GM12878 (cell line): ENCODE measurements at regions not wholly inside any gene's neighbourhood (a gene's known extent, or its start where the extent isn't known, plus 50 kb on each side); places are given as distances from the start of the nearest gene placed in this dataset.
"Not testable (repeated sequence)": the region's sequence is repeated elsewhere in the genome, so short reads cannot be mapped to it uniquely, and the experiment has no call there.

Experiments used
- ATAC-seq: fragments of 200-7000 bp; cut with Tn5 transposase; 3 replicates; pipeline ENCODE4 v1.9.1; 2020; ENCODE audit warnings: mild to moderate bottlenecking, moderate library complexity
- BruUV-seq: library from RNA; stranded (reverse); fragments of 400-500 nt; replicated peaks from 2 replicates; lab custom pipeline; 2021; lab: Mats Ljungman, UMichigan
- CTCF ChIA-PET: fragments of 300-600 bp; sonication (Branson Sonifier 250); formaldehyde crosslinking; extraction: SDS; loops from one replicate; lab custom pipeline; 2021; ENCODE audit warnings: inconsistent platforms; lab: Yijun Ruan, JAX
- POLR2A ChIA-PET: fragments of 350-600 bp; formaldehyde crosslinking; extraction: SDS; loops from one replicate; lab custom pipeline; 2021; ENCODE audit warnings: inconsistent platforms; lab: Charles Lee
- RAD21 ChIA-PET: fragments of 300-600 bp; sonication (Branson Sonifier 250); formaldehyde crosslinking; loops from one replicate; lab custom pipeline; 2023; ENCODE audit warnings: antibody characterized with exemption; ENCODE audit not compliant: unreplicated experiment; lab: Charles Lee
- SMC1A ChIA-PET: fragments of 300-600 bp; sonication (Branson Sonifier 250); formaldehyde crosslinking; loops from one replicate; lab custom pipeline; 2023; ENCODE audit not compliant: unreplicated experiment, uncharacterized antibody; lab: Charles Lee
- DNase-seq: peaks from one replicate; pipeline ENCODE4 v3.0.0-alpha.2; 2011; ENCODE audit warnings: low read depth, low spot score
- FAIRE-seq: peaks from 3 replicates; lab custom pipeline; 2011; peaks lifted over from hg19 to GRCh38; lab: Jason Lieb, UNC
- H2AFZ ChIP-seq: 2 replicates; pipeline ENCODE4 v1.6.0; 2011; ENCODE audit warnings: low read depth, low read length, control low read depth; ENCODE audit not compliant: control insufficient read depth
- H3K27ac ChIP-seq: 2 replicates; pipeline ENCODE4 v1.5.1; 2011; ENCODE audit warnings: control low read depth; ENCODE audit not compliant: control insufficient read depth, insufficient read depth
- H3K27me3 ChIP-seq, 2 experiments: replicated peaks in 1 of 2; 2 replicates each; pipeline versions ENCODE4 v1.6.0 to v1.6.1; 2011; ENCODE audit warnings: low read length in 1 of 2; ENCODE audit not compliant: control insufficient read depth in 2 of 2, insufficient read depth in 2 of 2
- H3K36me3 ChIP-seq, 2 experiments: 2 replicates each; pipeline ENCODE4 v1.5.1; 2011; ENCODE audit warnings: low read length in 1 of 2; ENCODE audit not compliant: control insufficient read depth in 2 of 2, insufficient read depth in 2 of 2
- H3K4me1 ChIP-seq: 2 replicates; pipeline ENCODE4 v1.6.1; 2011; ENCODE audit warnings: mild to moderate bottlenecking, low read length, moderate library complexity, mixed read lengths; ENCODE audit not compliant: control insufficient read depth, insufficient read depth
- H3K4me2 ChIP-seq: 2 replicates; pipeline ENCODE4 v1.6.0; 2011; ENCODE audit warnings: control low read depth; ENCODE audit not compliant: control insufficient read depth, insufficient read depth
- H3K4me3 ChIP-seq: fragments of 200-600 bp; sonication (generic); 2 replicates; pipeline ENCODE4 v1.5.1; 2016
- H3K79me2 ChIP-seq: 2 replicates; pipeline ENCODE4 v1.6.0; 2011; ENCODE audit warnings: low read length; ENCODE audit not compliant: control insufficient read depth, insufficient read depth
- H3K9ac ChIP-seq: 2 replicates; pipeline ENCODE4 v1.8.0; 2011; ENCODE audit warnings: low read length, control low read depth, mixed read lengths; ENCODE audit not compliant: control insufficient read depth, insufficient read depth
- H3K9me3 ChIP-seq: replicated peaks from 3 replicates; pipeline ENCODE4 v1.5.1; 2011; ENCODE audit warnings: mild to moderate bottlenecking, low read length; ENCODE audit not compliant: control insufficient read depth, insufficient read depth
- H4K20me1 ChIP-seq: 2 replicates; pipeline ENCODE4 v1.6.0; 2011; ENCODE audit not compliant: control insufficient read depth, insufficient read depth
- CBFB ChIP-seq: IDR thresholded peaks from 2 replicates; pipeline ENCODE4 v1.6.1; 2016; ENCODE audit warnings: antibody characterized with exemption, low read depth
- TCF7 ChIP-seq: IDR thresholded peaks from 2 replicates; pipeline ENCODE4 v1.6.1; 2014; ENCODE audit warnings: antibody characterized with exemption, borderline replicate concordance
- YY1 ChIP-seq: IDR thresholded peaks from 2 replicates; pipeline ENCODE4 v1.6.1; 2011; ENCODE audit warnings: low read depth, mild to moderate bottlenecking, low read length
- ZBED1 ChIP-seq: IDR thresholded peaks from 2 replicates; pipeline ENCODE4 v1.6.1; 2016; ENCODE audit warnings: borderline replicate concordance
- WGBS: methylation state at CpG from one replicate; pipeline ENCODE4 v1.1.6; 2016; ENCODE audit warnings: low lambda C conversion rate; ENCODE audit not compliant: insufficient replicate concordance, insufficient coverage; ENCODE audit errors: missing lambda C conversion rate; 5-methylcytosine and 5-hydroxymethylcytosine counted together
- in situ Hi-C: fragments of 300-500 bp; cut with MboI; formaldehyde crosslinking; loops from 9 replicates; pipeline ENCODE4 v1.14.3; 2018; ENCODE audit warnings: mixed read lengths
- intact Hi-C: fragments of 100-400 bp; cut with micrococcal nuclease; formaldehyde crosslinking; loops from one replicate; pipeline ENCODE4 v1.14.2; 2022; ENCODE audit not compliant: unreplicated experiment

GRCh38 chr6:140708441-140708840 lies 1334.0 kb upstream of the CITED2 start:
- Histone ChIP-seq H2AFZ (no peak overlapping the region), H3K27ac (no peak overlapping the region), H3K36me3 (no peaks in the 10 kb centered on the region), H3K9me3 (no peaks in the 10 kb centered on the region), H3K9ac (no peak overlapping the region), H3K79me2 (no peaks in the 10 kb centered on the region), H3K4me2 (no peak overlapping the region), H4K20me1 (no peaks in the 10 kb centered on the region), H3K4me1 (no peaks in the 10 kb centered on the region), H3K4me3 (no peak overlapping the region), H3K27me3 (no peaks in the 10 kb centered on the region)
- ChIA-PET SMC1A (interaction anchor here (0.7 to 1.4 kb wide), 4 partner anchors 8 to 294 kb away, joined by 3 to 5 read pairs (median 4); no protein-coding TSS in a partner anchor), POLR2A (no interaction called here), CTCF (no interaction called here), RAD21 (interaction anchor here (0.9 kb wide), 1 partner anchor 968 kb away, joined by 3 read pairs; no protein-coding TSS in a partner anchor)
- in situ Hi-C loops (no loop called here), intact Hi-C loops (no loop called here)
- DNase-seq (no peak), FAIRE-seq (no peak), ATAC-seq (no peak)
- no peak for TF ChIP-seq ZBED1
- no peak for TF ChIP-seq YY1
- TF ChIP-seq CBFB, result no peak
- no peak for TF ChIP-seq TCF7
- WGBS, result 5% methylated on average over 1 of the region's 1 CpG
- BruUV-seq, result no TSS peak

GRCh38 chr6:140704008-140704407 lies 1329.6 kb upstream of the CITED2 start:
- H2AFZ ChIP-seq, DNase-seq, BruUV-seq, RAD21 ChIA-PET, in situ Hi-C loops, H3K9ac ChIP-seq, H3K79me2 ChIP-seq, H4K20me1 ChIP-seq, CTCF ChIA-PET, H3K4me1 ChIP-seq, POLR2A ChIA-PET, H3K27ac ChIP-seq, H3K36me3 ChIP-seq, H3K4me3 ChIP-seq, H3K27me3 ChIP-seq, H3K4me2 ChIP-seq, intact Hi-C loops, H3K9me3 ChIP-seq, ATAC-seq, FAIRE-seq: not testable (repeated sequence)
- 28% methylated on average over 1 of the region's 1 CpG for WGBS
- SMC1A ChIA-PET, result interaction anchor here (0.6 to 0.7 kb wide), 2 partner anchors 32 to 167 kb away, joined by 3 read pairs; no protein-coding TSS in a partner anchor
